K562 (cell line): ENCODE measurements at regions not wholly inside any gene's neighbourhood (a gene's known extent, or its start where the extent isn't known, plus 50 kb on each side); places are given as distances from the start of the nearest gene placed in this dataset.

Source experiments
- ARID1B ChIP-seq: fragments of 450-650 bp; IDR thresholded peaks from 2 replicates; pipeline ENCODE4 v1.6.1; 2016; ENCODE audit warnings: antibody characterized with exemption, mild to moderate bottlenecking, inconsistent platforms
- ATF6 ChIP-seq: sonication (generic); formaldehyde crosslinking; IDR thresholded peaks from 2 replicates; pipeline ENCODE4 v1.4.0; 2020; ENCODE audit warnings: mild to moderate bottlenecking, missing genetic modification reagents
- BCOR ChIP-seq: fragments of 450-650 bp; IDR thresholded peaks from 2 replicates; pipeline ENCODE4 v1.6.1; 2016
- CXXC5 ChIP-seq: fragments of 250-450 bp; sonication (Bioruptor Pico); IDR thresholded peaks from 2 replicates; pipeline ENCODE4 v1.8.0; 2022; ENCODE audit warnings: inconsistent platforms, mild to moderate bottlenecking, moderate library complexity
- E2F8 ChIP-seq: fragments of 450-650 bp; IDR thresholded peaks from 2 replicates; pipeline ENCODE4 v1.7.1; 2018; ENCODE audit warnings: mild to moderate bottlenecking, low read depth; ENCODE audit not compliant: partially characterized antibody
- EP300 ChIP-seq: IDR thresholded peaks from 2 replicates; pipeline ENCODE4 v1.6.1; 2012; ENCODE audit warnings: low read length, improper control_type of control experiment
- JUN ChIP-seq, 2 experiments: sonication (generic) in 1 of 2; formaldehyde crosslinking in 1 of 2; IDR thresholded peaks; 2 replicates each; pipeline versions ENCODE4 v1.6.1 to v1.8.0; 2012 to 2022; ENCODE audit warnings: borderline replicate concordance in 2 of 2, mild to moderate bottlenecking in 2 of 2, improper control_type of control experiment in 1 of 2, low read depth in 1 of 2, low read length in 1 of 2, missing genetic modification reagents in 1 of 2
- KDM1A ChIP-seq, 2 experiments: fragments of 450-650 bp; IDR thresholded peaks; 2 replicates each; pipeline ENCODE4 v1.6.1; 2016; ENCODE audit warnings: mild to moderate bottlenecking in 2 of 2
- MAX ChIP-seq: sonication (generic); formaldehyde crosslinking; IDR thresholded peaks from 2 replicates; pipeline ENCODE4 v1.9.0; 2022; ENCODE audit warnings: mild to moderate bottlenecking, missing genetic modification reagents
- OTX1 ChIP-seq: fragments of 450-650 bp; formaldehyde crosslinking; IDR thresholded peaks from 2 replicates; pipeline ENCODE4 v1.4.0; 2022; ENCODE audit warnings: mild to moderate bottlenecking
- POLR2A ChIP-seq: fragments of 450-650 bp; conservative IDR thresholded peaks from 2 replicates; pipeline ENCODE4 v1.6.1; 2016
- SAP30 ChIP-seq: fragments of 200-600 bp; sonication (generic); IDR thresholded peaks from 2 replicates; pipeline ENCODE4 v1.6.1; 2012; ENCODE audit warnings: borderline replicate concordance, low read depth, mild to moderate bottlenecking, moderate library complexity, low read length, control low read depth, inconsistent platforms; ENCODE audit not compliant: insufficient read depth, poor library complexity, severe bottlenecking
- TBL1XR1 ChIP-seq, 2 experiments: IDR thresholded peaks; 2 replicates each; pipeline ENCODE4 v1.6.1; 2012; ENCODE audit warnings: improper control_type of control experiment in 2 of 2, low read length in 2 of 2, mild to moderate bottlenecking in 1 of 2
- TEAD4 ChIP-seq, 2 experiments: sonication (generic) in 1 of 2; formaldehyde crosslinking in 1 of 2; IDR thresholded peaks; 2 replicates each; pipeline versions ENCODE4 v1.6.1 to v1.8.0; 2012 to 2022; ENCODE audit warnings: borderline replicate concordance in 1 of 2, inconsistent platforms in 1 of 2, low read length in 1 of 2, mild to moderate bottlenecking in 1 of 2, missing genetic modification reagents in 1 of 2
- ZBTB33 ChIP-seq: sonication (generic); formaldehyde crosslinking; IDR thresholded peaks from 2 replicates; pipeline ENCODE4 v1.8.1; 2023; ENCODE audit warnings: mild to moderate bottlenecking, missing genetic modification reagents
- ZFX ChIP-seq: sonication (generic); formaldehyde crosslinking; IDR thresholded peaks from 2 replicates; pipeline ENCODE4 v1.8.0; 2022; ENCODE audit warnings: mild to moderate bottlenecking, missing genetic modification reagents, moderate library complexity
- ZNF263 ChIP-seq: sonication (generic); formaldehyde crosslinking; IDR thresholded peaks from 2 replicates; pipeline ENCODE4 v1.8.0; 2022; ENCODE audit warnings: mild to moderate bottlenecking, missing genetic modification reagents, borderline replicate concordance
- ZNF395 ChIP-seq: fragments of 200-800 bp; sonication (Bioruptor generic); IDR thresholded peaks from 2 replicates; pipeline ENCODE4 v1.6.1; 2017; ENCODE audit warnings: missing genetic modification characterization, missing compliant biosample characterization
- ZNF589 ChIP-seq: fragments of 200-800 bp; sonication (Bioruptor generic); IDR thresholded peaks from 2 replicates; pipeline ENCODE4 v1.6.1; 2016; ENCODE audit warnings: low read depth, missing genetic modification characterization, missing compliant biosample characterization
- ZNF76 ChIP-seq: fragments of 250-450 bp; sonication (Bioruptor Pico); IDR thresholded peaks from 2 replicates; pipeline ENCODE4 v1.4.0; 2020; ENCODE audit warnings: mild to moderate bottlenecking, moderate library complexity, borderline replicate concordance

GRCh38 chr7:106553446-106553836 is 107.5 kb downstream of the CCDC71L start (continued):
- 0 out of 2 replicates have a peak, but pooled peaks have one; percentile 1 for TF ChIP-seq JUN (IDR thresholded peaks at IDR 0.05; ENCODE audit: borderline replicate concordance, low read depth, low read length)
- no peak for TF ChIP-seq JUN (CRISPR knock-in tag; IDR thresholded peaks at IDR 0.05; ENCODE audit: borderline replicate concordance)
- 0 out of 2 replicates have a peak, but pooled peaks have one; percentile 12 for TF ChIP-seq TEAD4 (IDR thresholded peaks at IDR 0.05; ENCODE audit: low read length)
- no peak for TF ChIP-seq TEAD4 (CRISPR knock-in tag; IDR thresholded peaks at IDR 0.05; ENCODE audit: borderline replicate concordance)
- TF ChIP-seq ARID1B = peak; percentile 53; the same call in 1 of the 2 replicates
- TF ChIP-seq MAX (CRISPR knock-in tag) = no peak
- TF ChIP-seq EP300 = peak; percentile 50
- no peak for TF ChIP-seq BCOR
- peak; percentile 46 for TF ChIP-seq CXXC5 (CRISPR knock-in tag)
- TF ChIP-seq TBL1XR1 (IDR thresholded peaks at IDR 0.05; ENCODE audit: low read length in 2 of 2) = peak in 1 of 2 experiments; percentile 47; a peak in 1 of 4 replicates
- 0 out of 4 replicates have a peak, but pooled peaks have one; percentile 21 to 29 for TF ChIP-seq KDM1A (IDR thresholded peaks at IDR 0.05)
- TF ChIP-seq SAP30 = no peak
- peak; percentile 85 for TF ChIP-seq ZNF395 (CRISPR knock-in tag)
- TF ChIP-seq ZNF589 (CRISPR knock-in tag) = peak; percentile 75; the same call in 1 of the 2 replicates
- TF ChIP-seq ZBTB33 (CRISPR knock-in tag) = no peak
- TF ChIP-seq ZNF76 (CRISPR knock-in tag) = no peak
- TF ChIP-seq E2F8 = no peak
- TF ChIP-seq OTX1 (CRISPR knock-in tag) = no peak
- TF ChIP-seq ATF6 (CRISPR knock-in tag) = 0 out of 2 replicates have a peak, but pooled peaks have one; percentile 34
- TF ChIP-seq POLR2A = no peak
- TF ChIP-seq ZNF263 = peak; percentile 70
- TF ChIP-seq ZFX (CRISPR knock-in tag) = no peak
